IMR-90 (cell line): ENCODE measurements at regions not wholly inside any gene's neighbourhood (a gene's known extent, or its start where the extent isn't known, plus 50 kb on each side); places are given as distances from the start of the nearest gene placed in this dataset.

ENCODE experiments used
- ATAC-seq: fragments of 200-7000 bp; cut with Tn5 transposase; 2 replicates; pipeline ENCODE4 v1.9.1; 2020; ENCODE audit warnings: low read depth, mild to moderate bottlenecking, moderate library complexity
- BruUV-seq: library from RNA; stranded (reverse); fragments of 400-500 nt; replicated peaks from 2 replicates; lab custom pipeline; 2021; lab: Mats Ljungman, UMichigan
- CTCF ChIA-PET: fragments of 300-600 bp; formaldehyde crosslinking; extraction: SDS; loops from one replicate; lab custom pipeline; 2021; ENCODE audit warnings: antibody characterized with exemption; lab: Yijun Ruan, JAX
- POLR2A ChIA-PET: fragments of 300-600 bp; sonication (Branson Sonifier 250); formaldehyde crosslinking; loops from one replicate; lab custom pipeline; 2022; ENCODE audit warnings: antibody characterized with exemption; ENCODE audit not compliant: unreplicated experiment; lab: Charles Lee
- DNase-seq: peaks from one replicate; pipeline ENCODE4 v3.0.0; 2013
- H2AFZ ChIP-seq: replicated peaks from 2 replicates; pipeline ENCODE3; 2013; ENCODE audit warnings: low read length, mild to moderate bottlenecking; ENCODE audit not compliant: poor library complexity
- H2AK5ac ChIP-seq: 2 replicates; pipeline ENCODE4 v1.6.1; 2013; ENCODE audit warnings: low read depth, low read length, inconsistent platforms
- H2AK9ac ChIP-seq: replicated peaks from 2 replicates; pipeline ENCODE3; 2013; ENCODE audit warnings: mild to moderate bottlenecking, low read depth, low read length, moderate library complexity; ENCODE audit not compliant: poor library complexity
- H2BK120ac ChIP-seq: 2 replicates; pipeline ENCODE4 v1.6.1; 2013; ENCODE audit warnings: low read depth, low read length, inconsistent platforms
- H2BK15ac ChIP-seq: 3 replicates; pipeline ENCODE4 v1.6.1; 2013; ENCODE audit warnings: low read depth, low read length, inconsistent platforms
- H2BK20ac ChIP-seq: 2 replicates; pipeline ENCODE4 v1.6.1; 2013; ENCODE audit warnings: low read depth, mild to moderate bottlenecking, inconsistent platforms, low read length, moderate library complexity
- H2BK5ac ChIP-seq: 2 replicates; pipeline ENCODE4 v1.6.1; 2013; ENCODE audit warnings: mild to moderate bottlenecking, low read depth, low read length, inconsistent platforms; ENCODE audit not compliant: poor library complexity, severe bottlenecking
- H3K14ac ChIP-seq: replicated peaks from 2 replicates; pipeline ENCODE4 v1.6.1; 2013; ENCODE audit warnings: low read depth, low read length, inconsistent platforms
- H3K18ac ChIP-seq: 2 replicates; pipeline ENCODE4 v1.6.1; 2013; ENCODE audit warnings: low read depth, low read length, control low read depth
- H3K23ac ChIP-seq: 2 replicates; pipeline ENCODE4 v1.6.1; 2013; ENCODE audit warnings: low read depth, low read length, inconsistent platforms
- H3K27ac ChIP-seq: 2 replicates; pipeline ENCODE4 v1.5.1; 2013; ENCODE audit warnings: mild to moderate bottlenecking, control low read depth, low read length; ENCODE audit not compliant: insufficient read depth
- H3K27me3 ChIP-seq: 2 replicates; pipeline ENCODE4 v1.6.1; 2013; ENCODE audit warnings: low read length; ENCODE audit not compliant: control insufficient read depth, insufficient read depth
- H3K36me3 ChIP-seq: 2 replicates; pipeline ENCODE4 v1.6.1; 2013; ENCODE audit warnings: low read length, mixed read lengths; ENCODE audit not compliant: control insufficient read depth, insufficient read depth
- H3K4ac ChIP-seq: 2 replicates; pipeline ENCODE4 v1.6.1; 2013; ENCODE audit warnings: low read depth, low read length, inconsistent platforms
- H3K4me1 ChIP-seq: 2 replicates; pipeline ENCODE4 v1.6.1; 2013; ENCODE audit warnings: low read length, mixed read lengths; ENCODE audit not compliant: control insufficient read depth, insufficient read depth
- H3K4me2 ChIP-seq: 2 replicates; pipeline ENCODE4 v1.6.1; 2013; ENCODE audit warnings: low read depth, mild to moderate bottlenecking, control low read depth, low read length, moderate library complexity
- H3K4me3 ChIP-seq: 2 replicates; pipeline ENCODE4 v1.5.1; 2013; ENCODE audit warnings: low read depth, mild to moderate bottlenecking, control low read depth, low read length, moderate library complexity; ENCODE audit not compliant: insufficient read depth
- H3K56ac ChIP-seq: 2 replicates; pipeline ENCODE4 v1.6.1; 2013; ENCODE audit warnings: low read length, inconsistent platforms; ENCODE audit not compliant: insufficient read depth; ENCODE audit errors: extremely low read depth
- H3K79me1 ChIP-seq, 2 experiments: 2 replicates each; pipeline ENCODE4 v1.6.1; 2013; ENCODE audit warnings: low read length in 2 of 2, inconsistent platforms in 1 of 2, low read depth in 1 of 2
- H3K9ac ChIP-seq: 2 replicates; pipeline ENCODE4 v1.6.1; 2013; ENCODE audit warnings: low read depth, low read length, control low read depth
- H3K9me1 ChIP-seq: 2 replicates; pipeline ENCODE4 v1.6.1; 2013; ENCODE audit warnings: low read length, inconsistent platforms; ENCODE audit not compliant: insufficient read depth
- H3K9me3 ChIP-seq: 2 replicates; pipeline ENCODE4 v1.6.1; 2013; ENCODE audit warnings: low read length; ENCODE audit not compliant: control insufficient read depth, insufficient read depth
- H4K20me1 ChIP-seq: 2 replicates; pipeline ENCODE4 v1.6.1; 2013; ENCODE audit warnings: low read length, inconsistent platforms; ENCODE audit not compliant: insufficient read depth
- H4K5ac ChIP-seq: 2 replicates; pipeline ENCODE4 v1.6.1; 2013; ENCODE audit warnings: mild to moderate bottlenecking, low read depth, low read length, control low read depth
- H4K8ac ChIP-seq, 2 experiments: 2 replicates each; pipeline ENCODE4 v1.6.1; 2013; ENCODE audit warnings: low read depth in 2 of 2, low read length in 2 of 2, control low read depth in 1 of 2, inconsistent platforms in 1 of 2
- H4K91ac ChIP-seq: 2 replicates; pipeline ENCODE4 v1.6.1; 2013; ENCODE audit warnings: low read depth, low read length, inconsistent platforms; ENCODE audit not compliant: insufficient read depth
- MAFK ChIP-seq: IDR thresholded peaks from 2 replicates; pipeline ENCODE4 v1.6.1; 2012; ENCODE audit warnings: low read depth, low read length, improper control_type of control experiment
- MAZ ChIP-seq: IDR thresholded peaks from 2 replicates; pipeline ENCODE4 v1.6.1; 2012; ENCODE audit warnings: low read depth, mild to moderate bottlenecking, low read length, improper control_type of control experiment, moderate library complexity, borderline replicate concordance
- MXI1 ChIP-seq: IDR thresholded peaks from 2 replicates; pipeline ENCODE4 v1.6.1; 2012; ENCODE audit warnings: low read depth, mild to moderate bottlenecking, low read length, moderate library complexity, borderline replicate concordance
- NFE2L2 ChIP-seq: fragments of 150-350 bp; IDR thresholded peaks from 2 replicates; pipeline ENCODE4 v1.6.1; 2016; ENCODE audit warnings: low read depth, mild to moderate bottlenecking, low read length
- RCOR1 ChIP-seq: IDR thresholded peaks from 2 replicates; pipeline ENCODE4 v1.6.1; 2012; ENCODE audit warnings: mild to moderate bottlenecking, low read length, improper control_type of control experiment; ENCODE audit not compliant: insufficient replicate concordance
- RFX5 ChIP-seq: IDR thresholded peaks from 2 replicates; pipeline ENCODE4 v1.8.0; 2012; ENCODE audit warnings: low read depth, mild to moderate bottlenecking, low read length, moderate library complexity
- SMC3 ChIP-seq: fragments of 150-350 bp; IDR thresholded peaks from 2 replicates; pipeline ENCODE4 v1.6.1; 2016; ENCODE audit warnings: low read depth, mild to moderate bottlenecking, antibody characterized with exemption, low read length, moderate library complexity
- WGBS, 2 experiments: methylation state at CpG; one replicate each; pipeline versions ENCODE4 v1.1.5 to v1.1.7; 2013; ENCODE audit warnings: missing lambda C conversion rate in 2 of 2; ENCODE audit not compliant: insufficient read length in 1 of 2; ENCODE audit errors: extremely low coverage in 2 of 2; 5-methylcytosine and 5-hydroxymethylcytosine counted together
- dilution Hi-C: fragments of 300-500 bp; cut with HindIII; formaldehyde crosslinking; loops from one replicate; pipeline ENCODE4 v1.14.3; 2018; ENCODE audit warnings: low sequenced_read_pairs; ENCODE audit not compliant: unreplicated experiment
- in situ Hi-C: fragments of 300-500 bp; cut with MboI; formaldehyde crosslinking; loops from 3 replicates; pipeline ENCODE4 v1.14.3; 2019; ENCODE audit warnings: low sequenced_read_pairs, inconsistent platforms, mixed read lengths
- intact Hi-C: fragments of 100-400 bp; cut with micrococcal nuclease; formaldehyde crosslinking; loops from 2 replicates; pipeline ENCODE4 v1.10.0; 2022
- TF ChIP-seq, protein P1 (sequence below): fragments of 150-350 bp; IDR thresholded peaks from 2 replicates; pipeline ENCODE4 v1.6.1; 2017; ENCODE audit warnings: mild to moderate bottlenecking, antibody characterized with exemption, low read length, low read depth
- TF ChIP-seq, protein P2 (sequence below): conservative IDR thresholded peaks from 2 replicates; pipeline ENCODE4 v1.5.1; 2012; ENCODE audit warnings: mild to moderate bottlenecking, low read depth, low read length, improper control_type of control experiment

DNA sequence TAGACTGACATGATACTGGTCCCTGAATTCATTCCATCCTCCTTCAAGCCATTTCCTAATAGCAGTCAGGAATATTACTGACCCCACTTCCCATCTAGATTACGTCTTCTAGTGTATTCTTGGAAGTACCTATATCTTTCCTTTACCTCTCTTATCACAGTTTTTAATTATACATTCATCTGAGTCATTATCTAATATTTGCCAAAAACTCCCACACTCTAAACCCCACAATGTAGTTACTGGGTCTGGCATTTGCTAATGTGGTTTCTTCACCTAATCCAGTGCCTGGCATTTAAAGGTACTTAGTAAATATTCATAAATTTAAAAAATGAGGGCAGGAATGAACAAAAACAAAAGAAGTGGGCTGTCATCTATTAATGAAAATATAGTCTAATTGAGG, 441.8 kb upstream of the SETBP1 start:
- Histone ChIP-seq H3K18ac (no peak overlapping the region), H2AFZ (no peak overlapping the region), H3K4ac (no peak overlapping the region), H3K36me3 (no peaks in the 10 kb centered on the region), H3K9ac (no peak overlapping the region), H3K56ac (no peak overlapping the region), H3K27ac (no peak overlapping the region), H2BK120ac (no peak overlapping the region), H2BK5ac (no peak overlapping the region), H2BK20ac (no peak overlapping the region), H3K79me1 (no peaks in the 10 kb centered on the region), H3K9me3 (no peaks in the 10 kb centered on the region; the same call in 1 of the 2 replicates), H2AK9ac (no peak overlapping the region), H3K4me1 (no peaks in the 10 kb centered on the region), H3K14ac (no peak overlapping the region), H3K23ac (no peak overlapping the region), H4K5ac (no peak overlapping the region), H4K20me1 (no peaks in the 10 kb centered on the region), H3K9me1 (no peaks in the 10 kb centered on the region), H3K4me3 (no peak overlapping the region), H3K4me2 (no peak overlapping the region), H4K91ac (no peak overlapping the region), H2AK5ac (no peak overlapping the region), H3K27me3 (no peaks in the 10 kb centered on the region), H4K8ac (no peak overlapping the region), H2BK15ac (no peak overlapping the region)
- in situ Hi-C loops = no loop called here
- ATAC-seq (no peak), DNase-seq (no peak)
- intact Hi-C loops = no loop called here
- dilution Hi-C loops = no loop called here
- CTCF ChIA-PET = no interaction called here
- POLR2A ChIA-PET = no interaction called here
- BruUV-seq = no TSS peak
- no CpG with 5 or more reads among the region's 1 CpG for WGBS, 2 experiments
- TF ChIP-seq RFX5 (no peak), MAFK (no peak), MXI1 (no peak), SMC3 (no peak), NFE2L2 (no peak), MAZ (no peak), RCOR1 (no peak)
- TF ChIP-seq, protein P1, sequence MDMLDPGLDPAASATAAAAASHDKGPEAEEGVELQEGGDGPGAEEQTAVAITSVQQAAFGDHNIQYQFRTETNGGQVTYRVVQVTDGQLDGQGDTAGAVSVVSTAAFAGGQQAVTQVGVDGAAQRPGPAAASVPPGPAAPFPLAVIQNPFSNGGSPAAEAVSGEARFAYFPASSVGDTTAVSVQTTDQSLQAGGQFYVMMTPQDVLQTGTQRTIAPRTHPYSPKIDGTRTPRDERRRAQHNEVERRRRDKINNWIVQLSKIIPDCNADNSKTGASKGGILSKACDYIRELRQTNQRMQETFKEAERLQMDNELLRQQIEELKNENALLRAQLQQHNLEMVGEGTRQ = no peak
- TF ChIP-seq, protein P2, sequence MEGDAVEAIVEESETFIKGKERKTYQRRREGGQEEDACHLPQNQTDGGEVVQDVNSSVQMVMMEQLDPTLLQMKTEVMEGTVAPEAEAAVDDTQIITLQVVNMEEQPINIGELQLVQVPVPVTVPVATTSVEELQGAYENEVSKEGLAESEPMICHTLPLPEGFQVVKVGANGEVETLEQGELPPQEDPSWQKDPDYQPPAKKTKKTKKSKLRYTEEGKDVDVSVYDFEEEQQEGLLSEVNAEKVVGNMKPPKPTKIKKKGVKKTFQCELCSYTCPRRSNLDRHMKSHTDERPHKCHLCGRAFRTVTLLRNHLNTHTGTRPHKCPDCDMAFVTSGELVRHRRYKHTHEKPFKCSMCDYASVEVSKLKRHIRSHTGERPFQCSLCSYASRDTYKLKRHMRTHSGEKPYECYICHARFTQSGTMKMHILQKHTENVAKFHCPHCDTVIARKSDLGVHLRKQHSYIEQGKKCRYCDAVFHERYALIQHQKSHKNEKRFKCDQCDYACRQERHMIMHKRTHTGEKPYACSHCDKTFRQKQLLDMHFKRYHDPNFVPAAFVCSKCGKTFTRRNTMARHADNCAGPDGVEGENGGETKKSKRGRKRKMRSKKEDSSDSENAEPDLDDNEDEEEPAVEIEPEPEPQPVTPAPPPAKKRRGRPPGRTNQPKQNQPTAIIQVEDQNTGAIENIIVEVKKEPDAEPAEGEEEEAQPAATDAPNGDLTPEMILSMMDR = no peak
